Erythroblast (primary cell): ENCODE measurements at regions not wholly inside any gene's neighbourhood (a gene's known extent, or its start where the extent isn't known, plus 50 kb on each side); places are given as distances from the start of the nearest gene placed in this dataset.

Source experiments
- GATA1 ChIP-seq: IDR thresholded peaks from 2 replicates; pipeline ENCODE4 v1.6.1; 2011; ENCODE audit warnings: low read depth, mild to moderate bottlenecking, control low read depth, low read length, moderate library complexity
- POLR2A ChIP-seq: IDR thresholded peaks from 2 replicates; pipeline ENCODE4 v1.6.1; 2011; ENCODE audit warnings: mild to moderate bottlenecking, low read length

GRCh38 chrX:40891798-40892197 lies 156.5 kb upstream of the MED14 start:
- no peak for TF ChIP-seq POLR2A
- no peak for TF ChIP-seq GATA1
